ENCODE measurements at regions not wholly inside any gene's neighbourhood (a gene's known extent, or its start where the extent isn't known, plus 50 kb on each side); places are given as distances from the start of the nearest gene placed in this dataset.

DNA sequence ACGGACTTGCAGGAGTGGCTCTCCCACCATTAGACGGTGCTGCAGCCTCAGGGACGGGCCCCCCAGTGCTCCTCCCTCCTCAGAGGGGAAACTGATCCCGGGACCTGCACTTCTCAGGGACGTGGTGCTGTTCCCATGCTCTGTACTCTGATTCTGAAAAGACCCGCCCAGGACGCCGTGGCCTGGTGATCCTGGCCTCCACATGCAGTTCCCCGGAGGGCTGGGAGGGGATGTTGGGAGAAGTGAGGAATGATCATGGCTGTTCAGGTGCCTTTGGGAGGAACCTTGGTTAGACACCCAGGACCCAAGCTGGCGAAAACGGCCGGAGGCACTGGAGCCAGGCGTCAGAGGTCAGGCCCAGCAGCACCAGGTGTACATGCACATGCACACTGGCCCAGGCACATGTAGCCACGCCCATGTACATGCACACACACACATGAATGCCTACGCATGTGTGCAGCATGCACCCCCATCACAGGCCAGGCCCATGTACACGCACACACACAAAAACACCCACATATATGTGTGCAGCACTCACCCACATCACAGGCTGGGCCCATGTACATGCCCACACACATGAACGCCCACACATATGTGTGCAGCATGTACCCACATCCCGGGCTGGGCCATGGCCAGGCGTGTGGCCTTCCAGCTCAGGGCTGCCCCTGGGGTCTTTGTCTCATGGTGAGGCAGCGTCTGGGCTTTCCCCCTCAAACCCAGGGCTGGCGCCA, 52.6 kb upstream of the DACT2 start:
- intact Hi-C loops (cut with micrococcal nuclease) = loop anchor here (2.0 kb wide), 1 partner anchor 287 kb away; no protein-coding TSS in a partner anchor
- Histone ChIP-seq H3K4me3 (replicated peaks in 1 of 2; ENCODE audit: low read depth in 1 of 2, low read length in 2 of 2) (no peak overlapping the region), H2AFZ (ENCODE audit: low read depth, low read length, poor library complexity, severe bottlenecking) (no peak overlapping the region), H3K9me2 (ENCODE audit: insufficient read depth) (no peaks in the 10 kb centered on the region), H3K36me3 (ENCODE audit: control insufficient read depth in 1 of 2, insufficient read depth in 2 of 2, low read length in 2 of 2) (no peaks in the 10 kb centered on the region), H3K4me2 (ENCODE audit: low read length) (no peak overlapping the region), H3K9me3 (ENCODE audit: control insufficient read depth in 1 of 2, insufficient read depth in 1 of 2, low read depth in 1 of 2, low read length in 2 of 2) (no peaks in the 10 kb centered on the region), H3K9ac (ENCODE audit: low read length) (no peak overlapping the region), H3K79me2 (ENCODE audit: insufficient read depth, low read length) (no peaks in the 10 kb centered on the region), H3K27me3 (ENCODE audit: insufficient read depth, low read length) (no peaks in the 10 kb centered on the region), H3K4me1 (ENCODE audit: control insufficient read depth in 1 of 2, insufficient read depth in 2 of 2, low read length in 2 of 2) (peaks cover 0 to 4% of the 10 kb centered on the region in 2 experiments; a peak in 1 of 4 replicates), H4K20me1 (ENCODE audit: insufficient read depth) (no peaks in the 10 kb centered on the region), H3K27ac (ENCODE audit: low read depth, low read length) (no peak overlapping the region)
- no TSS peak for BruUV-seq (replicated peaks)
- ATAC-seq (no peak), DNase-seq (ENCODE audit: low read depth, low spot score) (no peak)
- ChIA-PET CTCF (no interaction called here), POLR2A (no interaction called here), RAD21 (ENCODE audit: low non-redundant PET in 1 of 2, low total read pairs in 2 of 2, uncharacterized antibody in 2 of 2, unreplicated experiment in 2 of 2) (no interaction called here)
- no peak for TF ChIP-seq YY1 (IDR thresholded peaks at IDR 0.05; ENCODE audit: extremely low read depth, insufficient replicate concordance, low read depth, low read length)
- TF ChIP-seq POLR2AphosphoS5 (IDR thresholded peaks at IDR 0.05; ENCODE audit: low read depth, low read length) = no peak
- no peak for TF ChIP-seq RAD21 (IDR thresholded peaks at IDR 0.05; ENCODE audit: low read depth)
- no peak for TF ChIP-seq ELF1 (IDR thresholded peaks at IDR 0.05; ENCODE audit: borderline replicate concordance, low read depth)
- TF ChIP-seq, protein P1, sequence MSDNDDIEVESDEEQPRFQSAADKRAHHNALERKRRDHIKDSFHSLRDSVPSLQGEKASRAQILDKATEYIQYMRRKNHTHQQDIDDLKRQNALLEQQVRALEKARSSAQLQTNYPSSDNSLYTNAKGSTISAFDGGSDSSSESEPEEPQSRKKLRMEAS (IDR thresholded peaks at IDR 0.05) = no peak
- TF ChIP-seq CEBPB (IDR thresholded peaks at IDR 0.05; ENCODE audit: low read depth) = no peak
- TF ChIP-seq SIN3A (IDR thresholded peaks at IDR 0.05; ENCODE audit: low read depth) = no peak
- TF ChIP-seq, protein P2, sequence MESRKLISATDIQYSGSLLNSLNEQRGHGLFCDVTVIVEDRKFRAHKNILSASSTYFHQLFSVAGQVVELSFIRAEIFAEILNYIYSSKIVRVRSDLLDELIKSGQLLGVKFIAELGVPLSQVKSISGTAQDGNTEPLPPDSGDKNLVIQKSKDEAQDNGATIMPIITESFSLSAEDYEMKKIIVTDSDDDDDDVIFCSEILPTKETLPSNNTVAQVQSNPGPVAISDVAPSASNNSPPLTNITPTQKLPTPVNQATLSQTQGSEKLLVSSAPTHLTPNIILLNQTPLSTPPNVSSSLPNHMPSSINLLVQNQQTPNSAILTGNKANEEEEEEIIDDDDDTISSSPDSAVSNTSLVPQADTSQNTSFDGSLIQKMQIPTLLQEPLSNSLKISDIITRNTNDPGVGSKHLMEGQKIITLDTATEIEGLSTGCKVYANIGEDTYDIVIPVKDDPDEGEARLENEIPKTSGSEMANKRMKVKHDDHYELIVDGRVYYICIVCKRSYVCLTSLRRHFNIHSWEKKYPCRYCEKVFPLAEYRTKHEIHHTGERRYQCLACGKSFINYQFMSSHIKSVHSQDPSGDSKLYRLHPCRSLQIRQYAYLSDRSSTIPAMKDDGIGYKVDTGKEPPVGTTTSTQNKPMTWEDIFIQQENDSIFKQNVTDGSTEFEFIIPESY (IDR thresholded peaks at IDR 0.05; ENCODE audit: extremely low read depth, insufficient replicate concordance, low read length) = no peak
- no peak for TF ChIP-seq FOSL1 (IDR thresholded peaks at IDR 0.05; ENCODE audit: low read depth)
- TF ChIP-seq, protein P3, sequence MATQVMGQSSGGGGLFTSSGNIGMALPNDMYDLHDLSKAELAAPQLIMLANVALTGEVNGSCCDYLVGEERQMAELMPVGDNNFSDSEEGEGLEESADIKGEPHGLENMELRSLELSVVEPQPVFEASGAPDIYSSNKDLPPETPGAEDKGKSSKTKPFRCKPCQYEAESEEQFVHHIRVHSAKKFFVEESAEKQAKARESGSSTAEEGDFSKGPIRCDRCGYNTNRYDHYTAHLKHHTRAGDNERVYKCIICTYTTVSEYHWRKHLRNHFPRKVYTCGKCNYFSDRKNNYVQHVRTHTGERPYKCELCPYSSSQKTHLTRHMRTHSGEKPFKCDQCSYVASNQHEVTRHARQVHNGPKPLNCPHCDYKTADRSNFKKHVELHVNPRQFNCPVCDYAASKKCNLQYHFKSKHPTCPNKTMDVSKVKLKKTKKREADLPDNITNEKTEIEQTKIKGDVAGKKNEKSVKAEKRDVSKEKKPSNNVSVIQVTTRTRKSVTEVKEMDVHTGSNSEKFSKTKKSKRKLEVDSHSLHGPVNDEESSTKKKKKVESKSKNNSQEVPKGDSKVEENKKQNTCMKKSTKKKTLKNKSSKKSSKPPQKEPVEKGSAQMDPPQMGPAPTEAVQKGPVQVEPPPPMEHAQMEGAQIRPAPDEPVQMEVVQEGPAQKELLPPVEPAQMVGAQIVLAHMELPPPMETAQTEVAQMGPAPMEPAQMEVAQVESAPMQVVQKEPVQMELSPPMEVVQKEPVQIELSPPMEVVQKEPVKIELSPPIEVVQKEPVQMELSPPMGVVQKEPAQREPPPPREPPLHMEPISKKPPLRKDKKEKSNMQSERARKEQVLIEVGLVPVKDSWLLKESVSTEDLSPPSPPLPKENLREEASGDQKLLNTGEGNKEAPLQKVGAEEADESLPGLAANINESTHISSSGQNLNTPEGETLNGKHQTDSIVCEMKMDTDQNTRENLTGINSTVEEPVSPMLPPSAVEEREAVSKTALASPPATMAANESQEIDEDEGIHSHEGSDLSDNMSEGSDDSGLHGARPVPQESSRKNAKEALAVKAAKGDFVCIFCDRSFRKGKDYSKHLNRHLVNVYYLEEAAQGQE (IDR thresholded peaks at IDR 0.05; ENCODE audit: low read depth) = no peak
- TF ChIP-seq ZNF274 (IDR thresholded peaks at IDR 0.05; ENCODE audit: low read depth, low read length) = no peak
- TF ChIP-seq EZH2 (IDR thresholded peaks at IDR 0.05) = no peak
- no peak for TF ChIP-seq ZFX (IDR thresholded peaks at IDR 0.05)
- TF ChIP-seq, protein P4, sequence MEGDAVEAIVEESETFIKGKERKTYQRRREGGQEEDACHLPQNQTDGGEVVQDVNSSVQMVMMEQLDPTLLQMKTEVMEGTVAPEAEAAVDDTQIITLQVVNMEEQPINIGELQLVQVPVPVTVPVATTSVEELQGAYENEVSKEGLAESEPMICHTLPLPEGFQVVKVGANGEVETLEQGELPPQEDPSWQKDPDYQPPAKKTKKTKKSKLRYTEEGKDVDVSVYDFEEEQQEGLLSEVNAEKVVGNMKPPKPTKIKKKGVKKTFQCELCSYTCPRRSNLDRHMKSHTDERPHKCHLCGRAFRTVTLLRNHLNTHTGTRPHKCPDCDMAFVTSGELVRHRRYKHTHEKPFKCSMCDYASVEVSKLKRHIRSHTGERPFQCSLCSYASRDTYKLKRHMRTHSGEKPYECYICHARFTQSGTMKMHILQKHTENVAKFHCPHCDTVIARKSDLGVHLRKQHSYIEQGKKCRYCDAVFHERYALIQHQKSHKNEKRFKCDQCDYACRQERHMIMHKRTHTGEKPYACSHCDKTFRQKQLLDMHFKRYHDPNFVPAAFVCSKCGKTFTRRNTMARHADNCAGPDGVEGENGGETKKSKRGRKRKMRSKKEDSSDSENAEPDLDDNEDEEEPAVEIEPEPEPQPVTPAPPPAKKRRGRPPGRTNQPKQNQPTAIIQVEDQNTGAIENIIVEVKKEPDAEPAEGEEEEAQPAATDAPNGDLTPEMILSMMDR (IDR thresholded peaks at IDR 0.05 in 2 of 3, conservative IDR thresholded peaks at IDR 0.05 in 1 of 3; ENCODE audit: borderline replicate concordance in 1 of 3, insufficient read depth in 1 of 3, low read depth in 2 of 3, low read length in 2 of 3) = no peak
- TF ChIP-seq TCF7L2 (IDR thresholded peaks at IDR 0.05; ENCODE audit: borderline replicate concordance, extremely low read depth, insufficient read depth, insufficient read length) = no peak
- TF ChIP-seq EZH2phosphoT487 (IDR thresholded peaks at IDR 0.05; ENCODE audit: borderline replicate concordance) = no peak
- no peak for TF ChIP-seq CBX3 (IDR thresholded peaks at IDR 0.05; ENCODE audit: low read depth)
- TF ChIP-seq SRF (IDR thresholded peaks at IDR 0.05; ENCODE audit: low read depth) = no peak
- TF ChIP-seq SP1 (IDR thresholded peaks at IDR 0.05; ENCODE audit: low read depth) = no peak
- TF ChIP-seq POLR2A (IDR thresholded peaks at IDR 0.05; ENCODE audit: borderline replicate concordance, extremely low read depth, insufficient read depth, insufficient read length) = no peak

Data from HCT116 (cell line).